ENCODE measurements at regions not wholly inside any gene's neighbourhood (a gene's known extent, or its start where the extent isn't known, plus 50 kb on each side); places are given as distances from the start of the nearest gene placed in this dataset.
"Not testable (repeated sequence)": the region's sequence is repeated elsewhere in the genome, so short reads cannot be mapped to it uniquely, and the experiment has no call there.

- DNase-seq (ENCODE audit: low spot score in 2 of 2), result no peak
- no peaks in the 10 kb centered on the region for H3K4me1 ChIP-seq
- TF ChIP-seq, protein P1, sequence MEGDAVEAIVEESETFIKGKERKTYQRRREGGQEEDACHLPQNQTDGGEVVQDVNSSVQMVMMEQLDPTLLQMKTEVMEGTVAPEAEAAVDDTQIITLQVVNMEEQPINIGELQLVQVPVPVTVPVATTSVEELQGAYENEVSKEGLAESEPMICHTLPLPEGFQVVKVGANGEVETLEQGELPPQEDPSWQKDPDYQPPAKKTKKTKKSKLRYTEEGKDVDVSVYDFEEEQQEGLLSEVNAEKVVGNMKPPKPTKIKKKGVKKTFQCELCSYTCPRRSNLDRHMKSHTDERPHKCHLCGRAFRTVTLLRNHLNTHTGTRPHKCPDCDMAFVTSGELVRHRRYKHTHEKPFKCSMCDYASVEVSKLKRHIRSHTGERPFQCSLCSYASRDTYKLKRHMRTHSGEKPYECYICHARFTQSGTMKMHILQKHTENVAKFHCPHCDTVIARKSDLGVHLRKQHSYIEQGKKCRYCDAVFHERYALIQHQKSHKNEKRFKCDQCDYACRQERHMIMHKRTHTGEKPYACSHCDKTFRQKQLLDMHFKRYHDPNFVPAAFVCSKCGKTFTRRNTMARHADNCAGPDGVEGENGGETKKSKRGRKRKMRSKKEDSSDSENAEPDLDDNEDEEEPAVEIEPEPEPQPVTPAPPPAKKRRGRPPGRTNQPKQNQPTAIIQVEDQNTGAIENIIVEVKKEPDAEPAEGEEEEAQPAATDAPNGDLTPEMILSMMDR (IDR thresholded peaks at IDR 0.05), result no peak
- H3K4me3 ChIP-seq, result no peak overlapping the region
- H3K36me3 ChIP-seq, result no peaks in the 10 kb centered on the region
- intact Hi-C loops (cut with DNase I), result no loop called here
- H3K27me3 ChIP-seq, result no peaks in the 10 kb centered on the region
- H3K27ac ChIP-seq, result no peak overlapping the region
- no peaks in the 10 kb centered on the region for H3K9me3 ChIP-seq
Observed at GRCh38 chr3:166818464-166818863, 561.6 kb downstream of the ZBBX start.

GRCh38 chr3:166817269-166817668 lies 562.8 kb downstream of the ZBBX start:
- H3K4me3 ChIP-seq; intact Hi-C loops (cut with DNase I); H3K27ac ChIP-seq; H3K27me3 ChIP-seq; DNase-seq (ENCODE audit: low spot score in 2 of 2); H3K9me3 ChIP-seq; H3K4me1 ChIP-seq; H3K36me3 ChIP-seq: not testable (repeated sequence)

DNA sequence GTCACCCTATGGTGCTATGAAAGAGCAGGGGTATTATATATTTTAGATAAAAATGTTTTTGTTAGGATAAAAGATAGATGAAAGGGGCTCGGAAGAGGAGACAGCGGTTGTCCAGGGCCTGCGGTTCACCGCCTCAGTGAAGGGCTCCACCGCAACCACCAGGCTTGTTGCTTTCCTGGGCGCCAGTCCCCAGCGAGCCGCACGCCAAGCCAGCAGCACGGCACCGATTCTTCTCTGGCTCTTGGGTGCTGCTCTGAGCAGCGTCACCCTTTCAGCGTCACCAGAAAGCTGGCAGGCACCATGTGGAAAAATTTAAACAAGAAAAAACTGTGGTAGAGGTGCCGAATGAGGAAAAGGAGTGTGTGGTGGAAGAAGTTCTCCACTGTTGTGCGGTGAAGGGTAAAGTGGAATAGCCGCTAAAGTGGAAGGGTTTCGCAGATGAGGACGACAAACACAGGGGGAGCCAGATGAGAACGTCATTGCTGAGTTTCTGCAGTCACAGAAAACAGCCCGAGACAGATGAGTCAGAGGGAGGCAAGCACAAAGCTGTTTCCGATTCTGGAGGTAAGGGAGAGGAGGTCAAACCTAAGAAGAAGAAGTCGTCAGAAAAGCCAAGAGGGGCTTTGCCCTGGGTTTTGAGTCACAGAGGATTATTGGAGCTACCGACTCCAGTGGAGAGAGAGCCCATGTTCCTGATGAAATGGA lies 569.2 kb downstream of the ZBBX start:
- H3K27me3 ChIP-seq, result no peaks in the 10 kb centered on the region
- TF ChIP-seq, protein P1 (IDR thresholded peaks at IDR 0.05), result no peak
- no peak for DNase-seq (ENCODE audit: low spot score in 2 of 2)
- no peaks in the 10 kb centered on the region for H3K36me3 ChIP-seq
- no peaks in the 10 kb centered on the region for H3K9me3 ChIP-seq
- H3K4me3 ChIP-seq, result no peak overlapping the region
- H3K27ac ChIP-seq, result no peak overlapping the region
- intact Hi-C loops (cut with DNase I), result no loop called here
- no peaks in the 10 kb centered on the region for H3K4me1 ChIP-seq

GRCh38 chr3:166809520-166809919 lies 570.6 kb downstream of the ZBBX start:
- H3K9me3 ChIP-seq, result no peaks in the 10 kb centered on the region
- no peaks in the 10 kb centered on the region for H3K36me3 ChIP-seq
- H3K4me3 ChIP-seq, result no peak overlapping the region
- TF ChIP-seq, protein P1 (IDR thresholded peaks at IDR 0.05), result no peak
- no peak for DNase-seq (ENCODE audit: low spot score in 2 of 2)
- H3K27ac ChIP-seq, result no peak overlapping the region
- intact Hi-C loops (cut with DNase I), result no loop called here
- no peaks in the 10 kb centered on the region for H3K27me3 ChIP-seq
- no peaks in the 10 kb centered on the region for H3K4me1 ChIP-seq

DNA sequence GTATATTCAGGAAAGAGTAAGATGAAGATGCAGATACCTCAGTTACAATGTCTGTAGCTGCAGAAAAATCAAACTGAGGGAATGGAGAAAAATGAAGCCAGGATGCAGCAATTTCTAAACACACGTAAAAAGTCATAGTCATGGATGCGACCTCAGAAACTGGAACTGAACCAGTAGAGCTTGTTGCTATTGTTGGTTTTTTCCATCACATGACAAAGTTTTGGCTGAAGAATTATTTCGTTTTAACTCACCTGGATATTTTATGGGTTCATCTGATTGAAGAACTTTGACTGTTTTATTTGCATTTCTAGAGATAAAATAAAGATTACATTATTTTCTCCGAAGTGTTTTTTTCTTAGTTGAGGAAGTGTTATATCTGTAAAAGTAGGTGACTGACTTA lies 591.2 kb downstream of the ZBBX start:
- intact Hi-C loops (cut with DNase I), result no loop called here
- Histone ChIP-seq H3K27me3 (no peaks in the 10 kb centered on the region), H3K4me1 (no peaks in the 10 kb centered on the region), H3K27ac (no peak overlapping the region), H3K9me3 (no peaks in the 10 kb centered on the region), H3K4me3 (no peak overlapping the region), H3K36me3 (no peaks in the 10 kb centered on the region)
- no peak for DNase-seq (ENCODE audit: low spot score in 2 of 2)
- TF ChIP-seq, protein P1 (IDR thresholded peaks at IDR 0.05), result no peak

DNA sequence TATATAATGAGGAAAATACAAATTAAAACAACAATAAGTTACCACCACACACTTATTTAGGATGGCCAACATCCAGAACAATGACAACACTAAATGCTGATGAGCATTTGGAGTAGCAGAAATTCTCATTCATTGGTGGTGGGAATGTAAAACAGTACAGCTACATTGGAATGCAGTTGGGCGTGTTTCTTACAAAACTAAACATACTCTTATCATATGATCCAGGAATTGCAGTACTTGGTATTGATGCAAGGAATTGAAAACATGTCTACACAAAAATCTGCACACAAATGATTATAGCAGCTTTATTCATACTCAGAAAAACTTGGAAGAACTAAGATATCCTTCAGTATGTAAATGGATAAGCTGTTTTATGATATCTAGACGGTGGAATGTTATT lies 594.2 kb downstream of the ZBBX start:
- no peak for DNase-seq (ENCODE audit: low spot score in 2 of 2)
- no peak overlapping the region for H3K4me3 ChIP-seq
- H3K27ac ChIP-seq, result no peak overlapping the region
- no peaks in the 10 kb centered on the region for H3K4me1 ChIP-seq
- H3K36me3 ChIP-seq, result no peaks in the 10 kb centered on the region
- TF ChIP-seq, protein P1 (IDR thresholded peaks at IDR 0.05), result no peak
- intact Hi-C loops (cut with DNase I), result no loop called here
- no peaks in the 10 kb centered on the region for H3K27me3 ChIP-seq
- H3K9me3 ChIP-seq, result no peaks in the 10 kb centered on the region

Measured in ascending aorta (tissue), 2 donors.